GM04504 (cell line): ENCODE measurements at regions not wholly inside any gene's neighbourhood (a gene's known extent, or its start where the extent isn't known, plus 50 kb on each side); places are given as distances from the start of the nearest gene placed in this dataset.
A peak's percentile ranks its signal among the peaks of the same experiment; 100 is the strongest.

Experiments
- DNase-seq: peaks from one replicate; pipeline ENCODE4 v3.0.0-alpha.2; 2012; ENCODE audit warnings: low read depth

GRCh38 chr5:60259730-60260129 lies 366.2 kb upstream of the PDE4D start:
- DNase-seq = no peak

- DNase-seq = no peak
Observed at GRCh38 chr5:60257596-60258271, 364.2 kb upstream of the PDE4D start.

- no peak for DNase-seq
Observed at GRCh38 chr5:60256546-60256945, 363.0 kb upstream of the PDE4D start.

DNA sequence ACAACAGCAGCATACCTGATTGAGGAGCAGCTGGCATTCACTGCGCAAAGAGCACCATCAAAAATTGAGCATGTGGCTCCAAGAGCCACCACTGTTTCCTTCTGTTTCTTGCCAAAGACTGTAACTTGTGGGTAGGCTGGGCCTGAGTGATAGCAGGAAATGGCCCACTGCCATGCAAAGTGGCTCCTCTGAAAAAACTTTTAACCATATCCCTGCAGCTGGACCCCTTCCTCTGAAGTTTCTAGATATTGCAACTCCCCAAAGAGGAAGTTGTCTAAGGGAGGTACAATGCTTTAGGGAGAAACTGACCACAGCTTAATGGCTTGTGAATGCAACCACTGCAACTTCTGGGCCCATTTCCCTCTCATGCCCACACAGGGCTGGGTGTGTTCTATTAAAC lies 355.4 kb upstream of the PDE4D start:
- DNase-seq = no peak

DNA sequence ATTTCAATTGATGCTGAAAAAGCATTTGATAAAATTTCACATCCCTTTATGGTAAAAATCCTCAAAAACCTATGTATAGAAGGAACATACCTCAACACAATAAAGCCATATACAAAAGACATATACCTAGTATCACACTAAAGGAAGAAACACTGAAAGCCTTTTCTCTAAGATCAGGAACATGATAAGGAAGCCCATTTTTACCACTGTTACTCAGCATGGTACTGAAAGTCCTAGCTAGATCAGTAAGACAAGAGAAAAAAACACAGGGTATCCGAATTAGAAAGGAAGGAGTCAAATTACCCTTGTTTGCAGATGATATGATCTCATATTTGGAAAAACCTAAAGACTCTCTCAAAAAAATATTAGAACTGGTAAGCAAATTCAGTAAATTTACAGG lies 350.2 kb upstream of the PDE4D start:
- no peak for DNase-seq

DNA sequence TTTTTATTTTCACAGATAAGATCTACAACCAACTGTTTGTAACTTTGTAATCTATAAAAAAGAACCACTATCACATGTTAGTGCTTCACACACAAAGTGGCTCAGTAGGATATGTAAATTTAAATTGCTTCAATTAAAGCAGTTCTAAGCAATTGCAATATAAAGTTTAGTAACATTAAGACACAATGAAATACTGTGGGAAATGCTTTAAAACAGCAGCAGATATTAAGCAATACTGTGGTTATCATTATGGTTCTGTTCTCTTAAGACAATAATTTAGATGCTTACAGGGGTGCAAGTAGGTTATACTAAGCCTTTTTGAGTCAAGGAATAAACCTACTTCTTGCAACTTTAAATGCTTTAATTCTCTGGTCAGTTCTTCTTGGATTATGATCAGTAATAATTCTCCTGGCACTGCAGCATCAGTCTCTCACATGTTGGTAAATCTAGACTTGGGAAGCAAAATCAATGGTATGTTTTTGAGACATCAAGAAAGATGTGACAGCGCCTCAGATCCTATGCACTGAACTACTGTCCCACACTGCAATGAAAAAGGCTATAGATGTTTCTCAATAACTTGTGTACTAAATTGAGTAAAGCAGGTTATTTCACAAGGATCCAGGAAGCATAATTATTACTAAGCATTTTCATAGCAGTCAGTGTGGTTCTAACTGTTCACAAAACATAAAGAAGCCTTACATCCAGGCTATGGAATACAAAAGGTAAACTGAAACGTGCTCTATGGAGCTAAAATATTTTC lies 338.7 kb upstream of the PDE4D start:
- no peak for DNase-seq

DNA sequence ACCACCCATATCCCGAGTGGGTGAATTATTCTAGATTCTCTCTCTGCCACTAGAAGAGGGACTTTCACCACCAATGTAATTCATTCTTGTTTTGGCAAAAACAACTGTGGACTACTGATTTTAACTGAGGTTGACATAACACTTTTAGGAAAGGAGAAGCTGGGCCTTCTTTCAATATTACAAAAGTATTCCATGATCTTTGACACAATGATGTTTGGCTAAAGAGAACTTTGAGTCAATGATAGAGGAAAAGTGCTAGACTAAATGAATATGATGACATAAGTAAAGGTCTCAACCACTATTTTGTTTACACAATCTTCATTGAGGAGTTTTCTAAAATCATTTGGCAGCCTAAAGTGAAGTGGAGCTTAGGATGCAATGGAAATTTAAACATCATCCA lies 336.9 kb upstream of the PDE4D start:
- no peak for DNase-seq

DNA sequence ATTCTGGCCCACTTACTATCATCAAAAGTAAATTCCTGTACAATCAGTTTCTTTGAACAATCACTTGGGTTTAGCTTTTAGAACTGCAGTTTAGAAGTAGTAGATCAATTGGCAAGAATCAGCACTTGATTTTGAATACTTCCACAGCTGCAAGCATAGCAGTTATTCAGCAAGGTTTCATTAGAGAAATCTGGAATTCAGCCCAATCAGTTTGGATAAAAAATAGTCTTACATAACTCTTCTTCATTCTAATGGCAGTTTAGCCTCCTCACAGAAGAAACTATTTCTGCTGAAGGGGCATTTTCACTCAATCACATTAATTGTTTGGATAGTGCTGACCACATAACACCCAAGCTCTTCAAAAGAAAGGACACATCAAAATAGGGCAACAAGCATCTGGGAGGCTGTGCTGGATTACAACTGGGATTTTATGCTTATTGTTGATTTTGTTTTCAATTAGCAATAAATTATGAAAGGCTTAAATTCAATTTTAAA lies 336.2 kb upstream of the PDE4D start:
- no peak for DNase-seq

DNA sequence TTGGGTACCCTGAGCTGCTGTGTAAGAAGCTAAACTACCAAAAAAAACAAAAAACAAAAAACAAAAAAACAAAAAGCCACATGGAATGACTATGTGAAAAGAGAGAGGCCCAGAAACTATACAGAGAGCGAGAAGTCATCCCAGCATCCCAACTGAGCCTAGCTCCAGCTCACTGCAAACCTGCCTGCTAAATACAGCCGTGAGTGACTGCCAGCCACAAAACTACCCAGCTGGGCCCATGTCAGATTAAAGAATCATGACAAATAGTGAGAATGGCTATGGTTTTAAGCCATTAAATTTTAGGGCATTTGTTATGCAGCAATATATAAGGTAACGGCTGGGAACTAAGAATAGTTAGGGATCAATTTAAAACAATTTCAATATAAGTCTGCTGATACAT lies 335.1 kb upstream of the PDE4D start:
- no peak for DNase-seq

GRCh38 chr5:60226128-60226527 lies 332.6 kb upstream of the PDE4D start:
- DNase-seq = no peak

DNA sequence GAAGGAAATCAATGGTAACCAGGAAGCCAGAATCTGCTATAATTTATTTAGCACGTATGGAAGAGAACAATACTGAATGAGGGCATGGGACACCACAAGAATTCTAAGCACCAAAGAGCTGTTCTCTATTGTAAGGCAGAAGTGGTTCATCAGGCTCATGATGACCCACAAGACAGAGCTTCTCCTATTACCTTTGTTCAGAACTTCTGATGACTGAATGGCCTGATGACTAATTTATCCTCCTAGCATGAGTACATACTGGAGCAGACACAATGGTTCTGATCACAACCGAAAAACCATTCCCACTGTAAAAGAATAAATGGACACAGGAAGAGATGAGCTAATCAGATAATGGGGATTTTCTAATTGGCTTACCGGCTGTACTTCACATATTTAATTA lies 329.8 kb upstream of the PDE4D start:
- DNase-seq = no peak

DNA sequence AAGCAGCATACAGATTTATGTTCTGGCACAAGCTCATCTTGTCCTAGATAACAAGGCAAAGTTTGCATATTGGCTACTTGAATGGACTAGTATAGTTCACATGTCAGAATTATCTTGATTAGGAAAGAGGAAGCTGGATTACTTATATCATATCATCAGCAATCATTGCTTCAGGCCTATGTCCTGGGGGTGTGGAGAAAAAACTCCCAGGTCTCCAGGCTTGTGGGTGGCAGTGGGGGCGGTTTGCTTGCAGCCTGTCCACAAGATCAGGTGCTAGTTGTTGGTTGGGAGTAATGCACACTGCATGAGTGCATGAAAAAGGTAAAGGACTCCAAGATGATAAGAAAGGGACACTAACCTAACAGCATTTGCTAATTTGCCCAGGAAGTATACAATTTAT lies 326.4 kb upstream of the PDE4D start:
- no peak for DNase-seq

GRCh38 chr5:60210810-60211209 lies 317.3 kb upstream of the PDE4D start:
- DNase-seq = no peak

DNA sequence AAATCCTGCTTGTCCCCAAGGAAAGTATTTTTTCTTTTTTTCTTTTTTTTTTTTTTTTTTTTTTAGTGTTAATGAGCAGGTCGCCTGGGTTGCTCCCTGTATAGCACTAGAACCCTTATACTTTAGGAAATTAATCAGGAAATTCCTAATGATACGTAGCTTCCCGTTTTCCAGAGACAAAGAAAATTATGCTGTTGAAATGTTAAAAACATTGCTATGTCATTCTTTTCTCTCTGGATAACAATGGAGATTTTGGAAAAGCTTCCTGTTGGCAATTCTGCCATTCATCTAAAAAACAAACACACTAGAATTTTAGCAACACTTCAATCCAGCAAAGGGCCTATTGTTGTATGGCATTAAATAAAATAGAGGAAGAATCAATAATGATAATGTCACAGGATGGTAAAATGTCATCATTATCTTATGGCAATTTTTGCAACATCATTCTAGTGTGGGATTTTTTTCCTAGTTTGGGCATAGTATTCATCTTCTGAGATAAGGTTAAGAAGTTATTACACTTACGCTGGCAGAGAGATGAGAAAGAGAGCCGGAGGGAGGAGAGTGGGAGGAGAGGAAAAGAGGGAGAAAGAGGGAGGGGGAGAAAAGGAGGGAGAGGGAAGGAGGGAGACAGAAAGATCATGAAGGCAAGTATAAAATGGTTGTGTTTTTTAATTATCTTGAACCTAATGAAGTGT lies 315.8 kb upstream of the PDE4D start:
- no peak for DNase-seq

DNA sequence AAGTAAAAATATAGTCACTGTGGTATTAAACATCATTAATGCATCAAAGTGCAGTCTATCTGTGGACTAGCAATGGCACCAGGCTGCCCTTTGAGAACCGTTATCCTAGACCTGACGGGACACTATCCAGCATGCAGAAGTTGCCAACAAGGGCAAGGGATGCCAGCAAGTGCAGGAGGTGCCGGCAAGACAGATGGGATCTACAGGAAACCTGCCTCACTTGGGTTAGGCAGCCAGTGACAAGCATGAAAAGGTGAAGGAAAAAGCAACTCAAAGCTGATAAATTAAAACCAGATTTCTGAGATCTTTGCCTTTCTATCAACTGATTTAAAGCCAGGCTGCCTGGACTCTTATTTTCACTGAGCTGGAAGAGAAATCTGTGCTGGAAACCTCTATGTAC lies 315.2 kb upstream of the PDE4D start:
- DNase-seq = no peak

DNA sequence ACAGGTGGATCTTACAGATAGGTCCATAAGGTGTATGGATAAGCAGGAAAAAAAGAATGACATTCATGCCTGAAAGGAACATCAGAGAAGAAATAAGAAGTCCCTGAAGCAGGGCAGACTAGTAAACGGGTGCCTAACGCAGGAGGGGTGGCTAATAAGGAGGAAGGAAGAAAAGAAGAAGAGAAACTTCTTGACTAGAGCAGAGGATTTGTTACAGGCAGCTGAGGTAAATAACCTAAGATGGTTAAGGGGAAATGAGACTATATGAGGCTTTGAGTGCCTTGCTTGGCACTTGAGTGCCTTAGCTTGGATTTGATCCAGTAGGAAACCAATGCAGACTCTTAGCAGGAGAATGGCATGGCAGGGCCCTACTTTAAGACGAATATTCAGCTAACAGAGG lies 313.5 kb upstream of the PDE4D start:
- DNase-seq = no peak

GRCh38 chr5:60206234-60206633 lies 312.7 kb upstream of the PDE4D start:
- no peak for DNase-seq

GRCh38 chr5:60205071-60205470 lies 311.5 kb upstream of the PDE4D start:
- DNase-seq = no peak

DNA sequence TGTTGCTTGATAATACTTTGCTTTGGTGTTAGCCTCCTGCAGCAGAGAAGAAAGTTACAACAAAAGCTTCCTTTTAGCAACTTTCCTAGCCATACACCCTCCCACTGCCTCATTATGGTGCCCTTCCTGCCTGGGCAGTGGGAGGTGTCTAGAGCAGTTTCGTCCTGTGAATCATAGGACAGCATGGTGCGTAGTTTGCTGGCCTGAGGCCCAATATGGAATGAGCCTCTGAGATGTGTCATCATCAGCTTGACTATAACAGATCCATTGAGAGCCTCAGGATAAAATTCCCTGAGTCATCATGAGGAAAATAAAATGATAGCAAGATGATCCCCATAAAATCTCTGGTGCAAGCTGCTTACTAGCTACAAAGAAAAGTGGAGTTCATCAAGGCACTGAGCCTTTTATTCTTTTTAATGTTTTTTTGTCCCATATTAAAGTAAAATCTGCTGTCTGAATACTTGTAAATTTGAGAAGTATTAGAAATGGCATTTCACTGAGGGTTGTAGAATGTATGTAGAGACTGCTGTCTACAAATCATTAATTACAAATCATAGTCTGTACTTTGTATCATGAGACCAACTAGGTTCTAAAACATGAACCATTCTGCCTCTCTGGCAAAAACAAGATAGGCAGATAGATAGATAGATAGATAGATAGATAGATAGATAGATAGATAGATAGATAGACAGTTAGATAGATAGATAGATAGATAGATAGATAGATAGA lies 303.0 kb upstream of the PDE4D start:
- DNase-seq = peak; percentile 94

- no peak for DNase-seq
Observed at GRCh38 chr5:60195551-60195950, 302.0 kb upstream of the PDE4D start.

GRCh38 chr5:60195083-60195482 lies 301.6 kb upstream of the PDE4D start:
- no peak for DNase-seq
